Heart left ventricle (tissue), 13 donors: ENCODE measurements at regions not wholly inside any gene's neighbourhood (a gene's known extent, or its start where the extent isn't known, plus 50 kb on each side); places are given as distances from the start of the nearest gene placed in this dataset.

Source experiments
- CTCF ChIP-seq, 12 donors: fragments of 200-600 bp; sonication (generic) in 4 of 12; IDR thresholded peaks; one replicate each; pipeline versions ENCODE4 v1.5.0 to v1.8.0; 2018 to 2022; ENCODE audit warnings: antibody characterized with exemption in 12 of 12, mild to moderate bottlenecking in 5 of 12
- POLR2A ChIP-seq, 2 donors: fragments of 450-650 bp; IDR thresholded peaks; one replicate each; pipeline ENCODE4 v1.6.1; 2017; ENCODE audit warnings: antibody characterized with exemption in 2 of 2, mild to moderate bottlenecking in 2 of 2, moderate library complexity in 2 of 2
- donor health status: ischemic (EF 13 %, LVEDD 7.1; RV severe dilation, severe dysfunction).
- donor health status: DM: no; HTN: yes; CAD: no.
- donor health status: DM: no; HTN: no; CAD: no.
- donor health status: ischemic (EF 25% LVEDD 6.9; RV normal size, moderate dysfunction).
- donor health status: ischemic (EF 25% LVEDD 5.7; RV mildly dilated, moderate dysfunction).
- donor health status: ischemic (EF 35%, LVEDD 5.7; RV mildly dilated, moderate dysfunction).
- donor health status: nonischemic (EF 11% LVEDD 7.7; RV severe dilation, severe dysfunction).
- donor health status: DM: yes; HTN: yes; CAD: no.
- donor health status: PGD.
- donor health status: ischemic (EF 29% LVEDD 5.4; RV normal size, mild dysfunction).
- donor health status: nonischemic (EF 23%, LVEDD 6.1; RV moderate dilation, normal function).

- TF ChIP-seq CTCF (IDR thresholded peaks at IDR 0.05) (no peak), POLR2A (IDR thresholded peaks at IDR 0.05) (no peak)
These were observed 228.7 kb downstream of the HAUS1 start for GRCh38 chr18:46332921-46333341.
